Fibroblast of peridontal ligament (primary cell): ENCODE measurements at regions not wholly inside any gene's neighbourhood (a gene's known extent, or its start where the extent isn't known, plus 50 kb on each side); places are given as distances from the start of the nearest gene placed in this dataset.
"Not testable (repeated sequence)": the region's sequence is repeated elsewhere in the genome, so short reads cannot be mapped to it uniquely, and the experiment has no call there.

Experiments
- DNase-seq: peaks from one replicate; pipeline ENCODE4 v3.0.0-alpha.2; 2010; ENCODE audit errors: extremely low read depth

DNA sequence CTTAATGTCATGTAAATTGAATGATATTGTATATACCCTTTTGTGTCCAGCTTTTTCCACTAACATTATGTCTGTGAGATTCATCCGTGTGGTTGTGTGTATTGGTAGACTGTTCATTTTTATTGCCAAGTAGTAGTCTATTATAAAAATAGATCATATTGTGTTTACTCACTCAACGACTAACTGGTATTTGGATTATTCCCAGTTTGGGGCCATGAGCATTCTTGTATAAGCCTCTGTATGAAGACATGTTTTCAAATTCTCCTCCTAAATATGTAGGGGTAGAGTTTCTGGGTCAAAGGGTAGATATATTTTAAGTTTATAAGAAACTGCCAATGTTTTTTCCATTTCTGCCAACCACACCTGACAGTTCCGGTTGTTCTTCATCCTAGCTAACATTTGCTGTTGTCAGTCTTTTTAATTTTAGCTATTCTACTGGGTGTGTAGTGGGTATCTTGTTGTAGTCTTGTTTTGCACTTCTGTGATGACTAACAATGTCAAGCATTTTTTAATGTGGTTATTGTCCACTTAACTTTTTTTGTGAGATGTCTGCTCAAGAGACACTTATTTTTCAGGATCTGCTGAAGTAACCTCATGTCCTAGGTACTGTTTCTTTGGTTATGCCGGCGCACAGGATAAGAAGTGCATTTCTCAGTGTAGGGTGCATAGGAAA, 93.2 kb downstream of the DACT1 start:
- peak; percentile 45 for DNase-seq

DNA sequence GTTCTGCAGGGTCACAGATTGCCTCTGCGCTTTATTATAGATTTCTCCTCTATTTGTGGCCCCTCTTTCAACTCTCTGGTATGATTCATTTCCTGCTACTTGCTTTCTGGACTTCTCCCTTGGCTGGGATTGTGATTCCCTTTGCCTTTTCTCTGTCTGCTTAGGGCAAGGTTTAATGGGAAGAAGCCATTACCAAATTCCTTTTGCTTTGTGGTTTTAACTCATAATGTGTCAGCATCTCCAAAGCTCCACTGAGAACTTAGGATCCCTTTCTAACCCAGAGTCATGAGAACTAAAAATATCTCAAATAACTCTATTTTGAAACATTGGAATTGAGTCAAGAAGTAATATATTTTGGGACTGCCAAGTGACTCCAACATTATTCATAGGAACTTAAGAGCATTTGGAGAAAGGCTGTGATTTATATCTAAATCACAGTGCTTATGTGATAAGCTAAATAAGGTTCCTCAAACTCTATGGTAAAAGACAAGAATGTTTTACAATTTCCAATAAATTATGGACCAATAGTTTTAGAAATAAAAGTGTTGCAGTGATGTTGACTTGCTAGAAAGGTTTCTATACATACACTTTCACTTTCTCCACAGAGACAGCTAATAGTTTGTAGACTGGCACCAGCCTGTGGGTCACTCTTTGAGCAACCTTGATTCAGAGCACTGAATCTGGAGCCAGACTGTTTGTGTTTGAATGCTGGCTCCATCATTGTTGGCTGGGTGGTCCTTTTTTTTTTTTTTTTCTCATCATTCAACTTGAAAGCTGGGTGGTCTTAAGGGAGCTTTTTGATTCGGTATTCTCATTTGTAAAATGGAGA, 93.9 kb downstream of the DACT1 start:
- peak; percentile 99 for DNase-seq

DNA sequence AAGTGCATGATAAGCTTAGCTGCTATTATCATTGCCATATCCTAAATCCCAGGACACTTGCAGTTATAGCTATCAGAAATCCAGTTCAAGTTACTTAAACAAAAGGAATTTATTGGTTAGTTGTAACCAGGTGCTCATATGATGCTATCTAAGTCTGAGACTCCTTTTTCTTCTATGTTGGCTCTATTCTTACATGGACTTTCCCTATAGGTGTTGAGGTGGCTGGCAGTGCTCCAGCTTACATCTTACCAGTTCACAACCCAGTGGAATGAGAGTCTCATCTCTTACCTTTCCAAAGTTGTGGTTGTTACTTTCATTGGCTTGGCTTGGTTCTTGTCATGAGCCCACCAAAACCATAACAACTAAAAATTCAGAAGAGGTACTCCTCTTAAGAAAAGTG, 94.6 kb downstream of the DACT1 start:
- DNase-seq, result no peak

DNA sequence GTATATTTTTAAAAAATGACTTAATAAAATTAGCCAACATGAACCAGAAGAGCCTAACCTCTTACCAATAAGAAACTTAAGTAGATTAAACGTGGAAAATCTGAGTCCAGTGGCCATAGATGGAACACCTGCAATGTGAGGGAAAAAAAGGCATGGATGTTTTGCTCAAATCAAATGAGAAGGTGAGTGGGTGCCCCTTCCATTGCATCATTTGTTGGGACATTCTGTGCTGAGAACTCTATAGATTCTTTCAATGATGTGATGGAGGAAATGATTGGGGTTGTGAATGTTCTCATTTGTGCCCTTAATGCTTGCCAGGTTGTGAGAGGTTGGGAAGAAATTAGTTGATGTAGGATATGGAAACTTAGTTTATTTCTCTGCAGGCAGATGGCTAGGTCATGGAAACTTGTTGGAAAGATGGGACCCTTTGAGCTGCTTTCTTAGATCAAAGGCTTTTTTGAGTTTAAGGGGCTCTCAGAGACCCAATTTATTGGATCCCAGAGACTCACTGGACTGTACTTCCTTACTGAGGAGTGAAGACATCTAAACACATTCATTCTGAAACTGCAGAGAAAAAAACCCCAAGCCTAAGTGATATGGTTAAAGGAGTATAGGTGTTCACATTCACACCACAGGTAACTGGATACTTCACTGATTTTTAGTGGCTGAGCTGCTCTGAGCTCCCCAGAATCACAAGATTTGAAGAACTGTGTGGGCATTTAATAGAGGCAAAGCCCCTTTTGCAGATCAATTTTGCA, 95.9 kb downstream of the DACT1 start:
- DNase-seq, result no peak

DNA sequence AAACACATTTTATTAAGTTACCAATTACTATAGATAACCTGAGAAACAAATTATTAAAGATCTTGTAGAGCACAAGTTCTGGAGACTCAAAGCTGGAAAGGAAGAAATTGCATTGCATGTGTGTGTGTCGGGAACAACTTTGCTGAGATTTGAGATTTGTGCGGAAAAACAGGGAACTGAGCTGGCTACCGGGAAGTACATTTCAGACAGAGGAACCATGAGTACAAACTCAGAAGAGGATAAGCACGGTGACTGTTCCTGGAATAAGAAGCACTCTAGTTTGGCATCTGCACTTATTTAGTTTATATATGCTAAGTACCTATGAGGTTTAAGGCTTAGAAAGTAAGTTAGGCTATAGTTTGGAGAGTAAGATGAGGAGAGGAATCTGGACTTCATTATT, 97.8 kb downstream of the DACT1 start:
- no peak for DNase-seq

DNA sequence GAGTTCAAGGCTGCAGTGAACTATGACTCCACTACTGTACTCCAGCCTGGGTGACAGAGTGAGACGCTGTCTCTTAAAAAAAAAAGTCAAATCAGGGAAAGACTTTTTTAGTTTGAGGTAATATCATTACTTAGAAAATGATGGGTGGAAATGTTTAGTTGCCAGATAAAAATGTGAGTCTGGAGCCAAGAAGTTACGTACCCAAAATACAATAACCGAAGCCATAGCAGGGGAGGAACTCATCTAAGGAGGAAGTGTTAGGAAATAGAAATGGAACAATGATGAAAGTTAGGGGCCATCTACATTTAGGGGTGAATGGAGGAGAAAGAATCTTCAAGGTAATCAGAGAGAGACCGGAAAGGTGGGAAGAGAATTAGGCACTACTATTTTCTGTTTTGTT, 98.8 kb downstream of the DACT1 start:
- peak; percentile 39 for DNase-seq

DNA sequence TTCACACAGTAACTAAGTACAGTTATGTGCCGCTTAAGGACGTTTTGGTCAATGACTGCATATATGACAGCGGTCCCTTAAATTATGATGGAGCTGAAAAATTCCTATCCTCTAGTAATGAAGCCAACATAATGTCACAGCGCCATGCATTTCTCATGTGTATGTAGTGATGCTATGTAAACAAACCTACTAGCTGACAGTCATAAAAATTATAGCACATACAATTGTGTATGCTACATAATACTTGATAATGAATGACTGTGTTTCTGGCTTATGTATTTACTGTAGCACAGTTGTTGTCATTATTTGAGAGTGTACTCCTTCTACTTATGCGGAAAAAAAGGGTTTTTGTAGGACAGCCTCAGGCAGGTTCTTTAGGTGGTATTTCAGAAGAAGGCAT, 99.7 kb downstream of the DACT1 start:
- DNase-seq, result no peak

DNA sequence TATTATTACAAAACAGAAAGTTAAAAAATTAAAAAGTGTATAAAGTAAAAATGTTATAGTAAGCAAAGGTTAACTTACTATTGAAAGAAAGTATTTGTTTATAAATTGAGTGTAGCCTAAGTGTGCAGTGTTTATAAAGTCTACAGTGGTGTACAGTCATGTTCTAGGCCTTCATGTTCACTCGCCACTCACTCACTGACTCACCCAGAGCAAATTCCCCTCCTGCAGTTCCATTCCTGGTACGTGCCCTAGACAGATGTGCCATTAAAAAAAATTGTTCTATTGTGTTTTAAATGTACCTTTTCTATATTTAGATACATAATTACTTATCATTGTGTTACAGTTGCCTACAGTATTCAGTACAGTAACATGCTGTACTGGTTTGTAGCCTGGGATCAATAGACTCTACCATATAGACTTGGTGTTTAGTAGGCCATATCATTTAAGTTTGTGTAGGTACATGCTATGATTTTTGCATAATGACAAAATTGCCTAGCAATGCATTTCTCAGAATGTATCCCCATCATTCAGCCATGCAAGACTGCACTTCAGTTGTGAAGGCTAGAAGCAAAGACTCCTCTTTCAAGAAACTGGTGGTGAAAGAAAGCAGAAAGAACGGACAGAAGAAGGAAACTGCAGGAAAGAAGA, 100.6 kb downstream of the DACT1 start:
- DNase-seq, result peak; percentile 86

DNA sequence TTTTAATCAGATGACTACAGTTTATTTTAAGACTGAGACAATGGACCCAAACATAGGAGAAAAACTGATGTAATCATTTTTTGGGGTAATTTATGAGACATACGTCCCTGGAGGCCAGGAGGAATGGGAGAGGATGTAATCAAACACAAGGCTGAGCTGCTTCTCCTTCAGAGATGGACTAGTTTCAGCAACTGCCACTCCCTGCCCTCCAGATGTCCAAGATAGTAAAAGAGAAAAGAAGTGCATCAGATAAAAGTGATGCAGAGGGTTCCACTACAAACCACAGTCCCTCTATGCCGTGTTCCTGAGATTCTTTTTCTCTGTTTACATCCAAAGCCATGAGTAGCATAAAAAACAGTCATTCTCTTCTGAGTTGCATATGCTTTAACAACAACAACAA, 101.1 kb downstream of the DACT1 start:
- DNase-seq, result peak; percentile 61

DNA sequence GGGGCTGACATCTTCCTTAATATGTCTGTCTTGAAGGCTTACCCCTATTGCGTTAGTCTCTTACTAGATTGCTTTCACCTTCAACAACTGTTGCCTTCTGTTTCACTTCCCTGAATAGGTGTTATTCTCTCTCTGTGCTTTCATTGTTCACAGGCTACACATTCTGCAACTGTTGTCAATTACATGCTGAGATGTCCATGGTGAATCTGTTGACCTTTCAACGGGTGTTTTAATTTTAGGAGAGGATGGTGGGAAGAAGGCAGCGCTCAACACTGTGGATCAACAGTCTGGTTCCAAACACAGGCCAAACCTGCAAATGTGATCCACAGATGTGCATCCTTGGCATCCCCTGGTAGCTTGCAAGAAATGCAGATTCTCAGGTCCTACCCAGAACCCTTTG, 101.9 kb downstream of the DACT1 start:
- no peak for DNase-seq

DNA sequence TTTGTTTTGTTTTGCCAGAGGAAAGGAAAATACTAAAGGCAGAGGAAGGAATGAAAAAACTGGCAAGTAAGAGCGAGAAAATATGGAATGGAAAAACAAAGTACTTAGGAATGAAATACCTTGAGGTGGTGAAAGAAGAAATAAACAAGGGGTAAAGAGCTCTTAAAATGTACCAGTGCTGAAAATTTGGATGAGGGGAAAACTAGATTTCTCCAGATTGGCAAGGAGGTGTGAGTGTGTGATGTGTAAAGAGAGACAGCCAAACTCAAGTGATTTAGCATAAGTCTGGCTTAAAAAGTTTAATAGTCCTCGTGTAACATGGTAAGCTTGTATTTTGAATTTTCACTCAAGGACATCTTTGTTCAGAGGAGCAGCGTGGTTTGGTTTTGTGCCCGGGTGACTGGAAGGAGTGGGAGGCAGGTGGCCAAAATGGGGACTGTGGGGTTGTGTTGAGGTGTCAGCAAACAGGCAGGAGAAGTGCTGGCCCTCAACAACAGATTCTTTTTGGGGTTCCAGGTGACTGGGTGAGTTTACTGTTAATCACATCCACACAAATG, 102.7 kb downstream of the DACT1 start:
- no peak for DNase-seq

DNA sequence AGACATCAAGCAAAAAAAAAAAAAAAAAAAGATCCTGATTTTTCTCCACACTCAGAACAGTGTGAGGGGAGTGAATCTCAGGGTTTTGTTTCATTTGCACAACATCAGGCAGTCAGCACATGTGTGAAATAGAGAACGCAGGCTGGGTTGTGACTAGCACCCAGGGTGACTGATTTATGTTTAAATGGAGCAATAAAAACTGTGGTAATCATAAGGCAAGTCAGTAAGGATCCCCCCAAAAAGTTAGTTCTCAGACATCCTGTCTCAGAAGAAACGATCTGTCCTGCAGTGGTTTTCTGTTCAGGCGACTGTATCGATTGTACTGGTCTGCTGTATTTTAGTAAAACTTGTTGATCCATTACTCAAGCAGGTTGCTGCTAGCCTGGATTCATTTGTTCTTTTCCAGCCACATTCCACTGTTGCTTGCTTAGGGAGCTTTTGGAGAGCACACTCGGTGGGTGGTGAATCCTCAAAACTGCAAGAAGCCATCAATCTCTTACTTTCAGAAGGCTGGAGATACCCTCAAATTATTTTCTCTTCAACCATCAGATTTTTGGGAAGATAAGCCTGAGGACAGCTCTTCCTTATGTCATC, 107.1 kb downstream of the DACT1 start:
- DNase-seq, result no peak

DNA sequence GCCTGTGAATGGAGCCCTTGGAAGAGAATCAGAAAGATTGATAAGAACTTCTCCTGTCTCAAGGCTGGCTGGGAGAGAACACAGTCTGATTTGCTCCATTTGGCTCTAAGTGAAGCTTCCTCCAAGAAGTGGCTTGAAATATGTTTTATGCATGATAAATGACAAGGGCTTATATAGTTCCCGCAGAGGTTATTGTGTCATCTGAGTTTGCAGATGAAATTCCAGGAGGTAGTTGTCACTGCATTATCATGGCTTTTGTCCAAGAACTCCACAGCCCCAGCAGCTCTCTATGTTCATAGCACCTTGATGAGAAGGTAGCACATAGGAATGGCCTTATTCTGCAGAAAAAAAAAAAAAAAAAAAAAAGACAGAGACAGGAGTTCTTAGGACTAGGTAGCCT, 108.5 kb downstream of the DACT1 start:
- DNase-seq, result peak; percentile 37

DNA sequence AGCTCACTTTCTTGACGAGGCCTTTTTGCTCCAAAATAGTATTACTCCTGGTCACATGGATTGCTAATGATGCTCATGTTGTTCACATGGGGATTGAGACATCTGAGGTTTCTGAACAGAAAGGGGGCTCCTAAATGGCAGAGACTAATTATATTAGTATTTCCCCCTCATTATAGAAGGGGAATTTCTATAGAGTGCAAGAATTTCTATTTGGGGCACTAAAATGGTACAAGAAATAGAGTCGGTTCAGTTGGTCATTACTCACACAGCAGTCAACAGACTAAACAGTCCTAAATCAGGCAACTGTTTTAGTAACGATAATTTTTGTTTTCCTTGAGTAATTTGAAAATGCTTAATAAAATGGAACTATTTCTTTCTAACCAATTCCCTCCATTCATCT, 108.9 kb downstream of the DACT1 start:
- peak; percentile 26 for DNase-seq

DNA sequence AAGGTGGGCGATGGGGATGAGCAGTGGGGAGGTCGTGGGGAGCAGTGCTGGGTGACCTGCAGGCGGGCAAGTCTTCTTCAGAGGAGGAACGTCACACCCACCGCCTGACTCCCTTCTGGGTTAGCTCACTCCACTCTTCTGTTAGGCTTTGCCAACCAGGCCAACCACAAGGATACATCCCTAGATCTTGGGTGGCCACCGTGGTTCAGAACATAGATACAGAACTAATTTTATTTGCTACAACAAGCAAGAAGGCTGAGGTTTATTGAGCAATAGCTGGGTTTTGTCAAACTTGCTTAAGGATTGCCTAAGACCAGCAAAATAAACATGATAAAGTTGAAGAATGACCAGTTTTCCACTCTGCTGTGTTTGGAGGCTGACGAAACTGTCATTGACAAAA, 109.4 kb downstream of the DACT1 start:
- peak; percentile 99 for DNase-seq

DNA sequence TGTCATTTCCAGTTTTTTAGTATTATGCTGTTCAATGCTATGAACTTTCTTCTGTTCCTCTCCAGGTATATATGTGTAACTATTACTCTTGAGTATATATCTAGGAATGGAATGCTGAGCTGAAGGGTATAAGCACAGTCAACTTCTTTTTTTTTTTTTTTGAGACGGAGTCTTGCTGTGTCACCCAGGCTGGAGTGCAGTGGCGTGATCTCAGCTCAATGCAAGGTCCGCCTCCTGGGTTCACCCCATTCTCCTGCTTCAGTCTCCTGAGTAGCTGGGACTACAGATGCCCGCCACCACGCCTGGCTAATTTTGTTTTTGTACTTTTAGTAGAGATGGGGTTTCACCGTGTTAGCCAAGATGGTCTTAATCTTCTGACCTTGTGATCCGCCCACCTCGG, 110.5 kb downstream of the DACT1 start:
- not testable (repeated sequence) for DNase-seq

DNA sequence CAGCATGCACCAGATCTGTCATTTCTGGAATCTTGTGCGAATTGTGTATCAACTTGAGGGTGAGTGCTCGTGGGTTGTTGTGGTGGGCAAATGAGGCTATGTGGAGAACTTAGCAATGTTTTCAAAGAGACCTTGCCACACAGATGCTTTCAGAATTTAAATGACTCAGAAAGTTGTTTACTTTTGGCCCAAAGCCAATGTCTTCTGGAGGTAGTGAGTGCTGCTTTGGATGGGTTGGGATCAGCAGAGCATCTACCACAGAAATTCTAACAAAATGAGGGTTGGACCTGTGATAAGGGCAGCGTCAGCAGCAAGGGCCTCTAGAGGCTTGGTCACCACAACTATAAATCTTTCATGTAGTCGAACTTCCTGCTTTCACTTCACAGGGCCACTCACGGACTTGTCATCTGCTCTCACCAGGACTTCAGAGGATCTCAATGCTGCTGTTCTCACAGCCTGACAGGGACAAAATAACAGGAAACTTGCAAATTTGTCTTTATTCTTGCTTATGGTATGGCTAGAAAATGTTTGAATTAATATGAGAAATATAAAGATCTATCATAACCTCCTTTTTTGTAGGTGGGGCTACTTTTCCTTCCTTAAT, 111.4 kb downstream of the DACT1 start:
- peak; percentile 89 for DNase-seq

DNA sequence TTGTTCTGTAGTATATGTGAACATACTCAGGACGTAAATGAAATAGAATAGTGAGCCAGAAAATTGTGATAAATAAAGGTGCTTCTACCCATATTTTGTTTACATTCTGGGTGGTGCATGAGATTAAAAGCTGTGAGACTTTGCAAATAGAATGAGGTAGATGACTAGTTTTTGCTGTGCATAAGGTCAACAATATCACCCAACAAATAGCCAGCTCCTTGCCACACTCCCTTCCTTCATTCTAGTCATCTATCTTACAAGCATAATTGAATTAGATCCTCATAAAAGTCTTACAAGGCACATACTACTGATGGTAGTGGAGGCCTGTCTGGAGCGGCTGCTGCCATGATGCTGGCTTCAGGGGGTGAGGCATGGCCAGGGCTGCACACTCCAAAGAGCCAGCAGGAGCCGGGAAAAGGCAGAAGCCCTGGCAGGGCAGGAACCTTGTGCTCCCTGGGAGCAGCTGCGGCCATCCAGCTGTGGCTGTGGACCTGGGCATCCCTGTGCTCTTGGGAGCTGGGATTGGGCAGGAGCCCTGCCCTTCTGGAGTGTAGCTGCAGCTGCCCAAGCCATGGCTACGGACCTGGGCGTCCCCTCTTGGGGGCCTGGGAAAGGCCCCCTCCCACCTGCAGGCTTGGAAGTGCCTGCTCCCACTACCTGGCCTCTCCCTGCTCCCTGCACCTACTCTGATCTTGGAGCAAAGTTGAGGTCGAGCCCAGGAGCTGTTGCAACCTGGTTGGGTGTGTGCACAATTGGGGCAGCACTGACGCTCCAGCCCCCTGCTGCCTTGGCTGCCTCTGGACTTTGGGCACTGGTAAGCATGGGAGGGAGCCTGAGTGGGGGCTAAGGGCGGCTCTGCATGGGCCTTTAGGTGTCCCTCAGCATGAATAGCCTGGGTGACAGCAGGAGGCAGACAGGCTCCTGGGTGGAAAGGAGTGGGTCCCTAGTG, 112.8 kb downstream of the DACT1 start:
- no peak for DNase-seq

DNA sequence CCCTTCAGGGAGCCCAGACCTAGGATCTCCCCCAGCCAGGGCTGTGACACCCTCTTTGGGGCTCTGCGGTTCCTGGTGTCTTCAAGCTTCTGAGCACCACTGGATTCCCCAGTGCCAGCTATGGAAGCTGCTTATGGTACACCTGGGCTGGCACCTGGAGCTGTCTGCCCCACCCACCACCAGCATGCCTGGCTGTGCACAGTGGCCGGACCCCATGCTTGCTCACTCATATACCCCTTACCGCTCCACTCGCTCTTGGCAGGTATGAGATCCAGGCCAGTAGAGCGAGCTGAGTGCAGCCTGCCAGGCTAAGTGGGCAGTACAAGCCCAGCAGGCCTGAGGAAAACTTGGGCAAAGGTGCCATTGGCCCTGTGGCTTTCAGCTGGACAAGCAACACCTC, 114.0 kb downstream of the DACT1 start:
- no peak for DNase-seq

DNA sequence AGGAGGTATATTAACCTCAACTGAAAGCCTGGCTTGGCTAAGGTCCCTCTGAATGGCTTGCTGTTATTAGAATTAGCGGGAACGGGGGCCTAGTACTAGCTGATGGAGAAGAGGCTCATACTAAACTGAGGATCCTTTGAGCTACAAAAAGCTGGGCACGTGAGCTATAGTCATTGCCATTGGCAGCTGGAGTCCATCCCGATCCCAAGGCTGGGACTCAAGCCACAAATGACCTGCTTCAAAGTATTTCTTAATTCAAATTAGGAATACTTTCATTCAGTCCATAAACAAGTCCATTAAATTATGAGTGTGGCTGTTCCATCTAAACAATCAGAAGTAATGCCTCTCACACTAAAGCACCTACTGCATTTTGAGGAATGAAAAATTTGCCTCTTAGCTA, 114.5 kb downstream of the DACT1 start:
- no peak for DNase-seq
